Lower lobe of right lung (tissue), 2 donors: ENCODE measurements at regions not wholly inside any gene's neighbourhood (a gene's known extent, or its start where the extent isn't known, plus 50 kb on each side); places are given as distances from the start of the nearest gene placed in this dataset.
A peak's percentile ranks its signal among the peaks of the same experiment; 100 is the strongest.

ENCODE experiments used
- ATAC-seq, 2 donors: fragments of 200-7000 bp; cut with Tn5 transposase; one replicate each; pipeline ENCODE4 v1.9.1; 2020 to 2022; ENCODE audit warnings: mild to moderate bottlenecking in 2 of 2, moderate library complexity in 2 of 2
- DNase-seq: peaks from one replicate; pipeline ENCODE4 v3.0.0-alpha.2; 2020
- H3K27ac ChIP-seq: fragments of 200-600 bp; one replicate; pipeline ENCODE4 v1.8.0; 2022
- H3K27me3 ChIP-seq: fragments of 200-600 bp; one replicate; pipeline ENCODE4 v1.8.0; 2022; ENCODE audit warnings: low read depth
- H3K36me3 ChIP-seq: fragments of 200-600 bp; one replicate; pipeline ENCODE4 v1.8.0; 2022; ENCODE audit warnings: mild to moderate bottlenecking
- H3K4me1 ChIP-seq: fragments of 200-600 bp; one replicate; pipeline ENCODE4 v1.8.0; 2022
- H3K4me3 ChIP-seq: fragments of 200-600 bp; one replicate; pipeline ENCODE4 v1.8.0; 2022; ENCODE audit warnings: mild to moderate bottlenecking
- H3K9me3 ChIP-seq: fragments of 200-600 bp; one replicate; pipeline ENCODE4 v1.8.0; 2022
- intact Hi-C: fragments of 100-400 bp; cut with DNase I; formaldehyde crosslinking; loops from one replicate; pipeline ENCODE4 v1.11.0; 2022
- TF ChIP-seq, protein P1 (sequence below): fragments of 200-600 bp; IDR thresholded peaks from one replicate; pipeline ENCODE4 v1.8.0; 2022; ENCODE audit warnings: antibody characterized with exemption, mild to moderate bottlenecking
- donor health status: DM: no; HTN: yes; CAD: no; lungs with severe emphysema.

DNA sequence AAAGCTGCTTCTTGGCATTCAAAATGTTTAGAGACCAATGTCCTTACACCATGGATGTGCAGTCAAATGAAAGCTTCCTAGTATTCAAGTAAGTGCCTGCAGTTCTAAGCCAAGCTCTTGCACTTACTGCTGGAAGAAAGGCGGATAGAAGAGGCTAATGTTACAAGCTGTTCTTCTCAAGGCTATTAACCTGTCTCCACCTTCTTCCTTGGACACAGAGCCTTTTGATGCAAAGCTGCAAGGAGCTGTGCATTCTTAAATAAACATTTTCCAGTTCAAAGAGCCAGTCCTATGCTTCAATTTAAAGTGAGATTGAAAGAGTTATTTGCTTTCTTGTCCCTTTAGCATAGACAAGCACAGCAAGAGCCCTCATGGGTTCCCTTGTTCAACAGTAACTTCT lies 167.9 kb upstream of the RUNX1 start:
- DNase-seq = no peak
- Histone ChIP-seq H3K4me3 (no peak overlapping the region), H3K36me3 (no peaks in the 10 kb centered on the region), H3K27me3 (no peaks in the 10 kb centered on the region), H3K27ac (peak overlapping the region; percentile 48), H3K9me3 (no peaks in the 10 kb centered on the region), H3K4me1 (peaks cover under 1% of the 10 kb centered on the region)
- intact Hi-C loops = no loop called here
- no peak for ATAC-seq
- TF ChIP-seq, protein P1, sequence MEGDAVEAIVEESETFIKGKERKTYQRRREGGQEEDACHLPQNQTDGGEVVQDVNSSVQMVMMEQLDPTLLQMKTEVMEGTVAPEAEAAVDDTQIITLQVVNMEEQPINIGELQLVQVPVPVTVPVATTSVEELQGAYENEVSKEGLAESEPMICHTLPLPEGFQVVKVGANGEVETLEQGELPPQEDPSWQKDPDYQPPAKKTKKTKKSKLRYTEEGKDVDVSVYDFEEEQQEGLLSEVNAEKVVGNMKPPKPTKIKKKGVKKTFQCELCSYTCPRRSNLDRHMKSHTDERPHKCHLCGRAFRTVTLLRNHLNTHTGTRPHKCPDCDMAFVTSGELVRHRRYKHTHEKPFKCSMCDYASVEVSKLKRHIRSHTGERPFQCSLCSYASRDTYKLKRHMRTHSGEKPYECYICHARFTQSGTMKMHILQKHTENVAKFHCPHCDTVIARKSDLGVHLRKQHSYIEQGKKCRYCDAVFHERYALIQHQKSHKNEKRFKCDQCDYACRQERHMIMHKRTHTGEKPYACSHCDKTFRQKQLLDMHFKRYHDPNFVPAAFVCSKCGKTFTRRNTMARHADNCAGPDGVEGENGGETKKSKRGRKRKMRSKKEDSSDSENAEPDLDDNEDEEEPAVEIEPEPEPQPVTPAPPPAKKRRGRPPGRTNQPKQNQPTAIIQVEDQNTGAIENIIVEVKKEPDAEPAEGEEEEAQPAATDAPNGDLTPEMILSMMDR = no peak

DNA sequence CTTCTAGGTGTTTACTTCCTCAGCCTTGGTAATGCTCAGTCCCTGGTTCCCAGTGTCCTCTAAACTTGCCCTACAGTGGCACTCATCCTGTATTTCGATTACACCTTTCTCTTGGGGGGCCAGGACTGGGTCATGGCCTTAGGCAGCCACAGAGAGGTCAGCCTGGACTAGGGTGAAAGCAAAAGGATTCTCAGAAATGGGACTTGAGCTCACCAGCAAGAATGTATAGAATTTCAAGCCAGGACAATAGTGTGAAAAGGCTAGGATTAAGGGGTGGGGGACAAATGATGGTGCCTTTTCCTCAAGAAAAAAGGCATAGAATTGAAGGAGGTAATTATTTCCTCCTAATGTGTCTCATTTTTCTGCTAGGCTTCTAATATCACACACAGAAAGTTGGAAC lies 166.8 kb upstream of the RUNX1 start:
- Histone ChIP-seq H3K9me3 (no peaks in the 10 kb centered on the region), H3K27ac (no peak overlapping the region), H3K36me3 (no peaks in the 10 kb centered on the region), H3K4me3 (no peak overlapping the region), H3K4me1 (no peaks in the 10 kb centered on the region), H3K27me3 (no peaks in the 10 kb centered on the region)
- TF ChIP-seq, protein P1 = no peak
- intact Hi-C loops = no loop called here
- ATAC-seq (no peak), DNase-seq (no peak)

DNA sequence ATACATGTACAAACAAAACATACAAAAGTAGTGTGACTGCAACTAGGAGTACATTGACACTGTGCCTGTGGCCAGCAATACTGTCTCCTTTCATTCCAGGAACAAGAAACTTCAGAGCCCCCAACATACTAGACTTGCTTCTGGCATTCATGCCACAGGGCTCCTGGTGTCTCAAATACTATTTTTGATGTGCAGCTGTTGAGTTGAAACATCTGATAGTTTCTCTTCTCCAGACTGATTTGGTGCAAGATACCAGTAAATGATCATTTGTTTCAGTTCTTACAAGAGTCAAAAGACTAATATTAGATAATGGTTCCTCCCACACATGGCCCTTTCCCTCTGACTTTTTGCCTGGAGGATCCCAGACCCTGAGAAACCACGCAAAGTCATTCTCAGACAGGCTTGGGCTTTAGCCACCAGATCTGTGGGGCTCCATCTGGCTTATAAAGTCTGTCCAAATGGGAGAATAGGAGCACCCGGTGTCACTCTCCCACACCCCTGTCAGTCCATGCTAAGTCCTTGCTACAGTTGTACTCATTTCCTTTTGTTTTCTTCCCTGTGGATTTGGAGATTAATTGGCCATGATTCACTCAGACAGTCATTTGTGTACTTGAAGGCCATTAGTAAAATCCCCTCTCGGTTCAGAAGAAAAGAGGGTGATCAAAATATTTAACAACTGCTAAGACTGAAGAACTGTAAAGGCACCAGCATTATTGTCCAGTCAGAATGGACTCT lies 163.5 kb upstream of the RUNX1 start:
- no peak for DNase-seq

DNA sequence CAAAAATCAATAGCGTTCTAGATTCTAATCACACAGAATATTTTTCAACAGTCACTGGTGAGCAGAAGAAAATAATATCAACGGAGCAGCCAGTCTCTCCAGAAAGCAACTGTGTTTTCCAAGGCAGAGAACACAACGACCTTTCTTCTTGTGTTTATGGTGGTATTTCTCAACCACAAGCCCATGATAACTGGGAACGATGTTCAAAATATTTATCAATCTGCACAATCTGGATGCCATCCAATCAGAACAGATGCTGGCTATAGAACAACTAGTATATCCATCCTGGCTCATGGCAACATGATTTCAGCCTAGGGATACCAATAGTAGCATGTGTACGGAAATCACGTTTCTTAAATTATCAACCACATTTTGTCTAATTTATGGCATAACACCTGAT lies 162.7 kb upstream of the RUNX1 start:
- Histone ChIP-seq H3K4me3 (no peak overlapping the region), H3K9me3 (no peaks in the 10 kb centered on the region), H3K36me3 (no peaks in the 10 kb centered on the region), H3K27ac (no peak overlapping the region), H3K4me1 (no peaks in the 10 kb centered on the region), H3K27me3 (no peaks in the 10 kb centered on the region)
- no peak for DNase-seq
- TF ChIP-seq, protein P1 = no peak
- intact Hi-C loops = no loop called here
- no peak for ATAC-seq

More for the DNA sequence above, 163.5 kb upstream of the RUNX1 start:
- H3K9me3 ChIP-seq = no peaks in the 10 kb centered on the region
- H3K4me3 ChIP-seq = no peak overlapping the region
- H3K36me3 ChIP-seq = no peaks in the 10 kb centered on the region
- H3K27me3 ChIP-seq = no peaks in the 10 kb centered on the region
- TF ChIP-seq, protein P1 = no peak
- no peaks in the 10 kb centered on the region for H3K4me1 ChIP-seq
- ATAC-seq = peak; percentile 48 to 62
- intact Hi-C loops = no loop called here
- H3K27ac ChIP-seq = peak overlapping the region; percentile 25

DNA sequence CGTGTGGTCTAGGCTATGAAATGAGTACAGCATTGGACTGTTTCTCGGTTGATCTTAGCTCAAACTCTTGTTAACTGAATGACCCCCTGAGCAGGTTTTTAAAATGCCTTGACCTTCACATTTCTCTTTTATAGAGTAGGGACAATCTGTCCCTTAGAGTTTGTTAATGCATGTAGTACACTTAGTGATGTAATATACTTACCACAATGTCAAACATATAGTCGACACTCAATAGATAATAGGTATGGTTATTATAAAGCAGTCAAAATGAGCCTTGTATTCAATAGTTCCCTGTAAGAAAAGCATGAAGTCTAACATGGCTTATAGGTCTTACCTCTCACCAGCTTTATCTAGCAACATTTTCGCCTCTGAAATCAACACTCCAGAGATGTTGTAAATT lies 161.0 kb upstream of the RUNX1 start:
- intact Hi-C loops = no loop called here
- no peaks in the 10 kb centered on the region for H3K9me3 ChIP-seq
- H3K36me3 ChIP-seq = no peaks in the 10 kb centered on the region
- TF ChIP-seq, protein P1 = no peak
- no peak overlapping the region for H3K4me3 ChIP-seq
- no peaks in the 10 kb centered on the region for H3K27me3 ChIP-seq
- DNase-seq (no peak), ATAC-seq (no peak)
- H3K27ac ChIP-seq = no peak overlapping the region
- peaks cover 8% of the 10 kb centered on the region for H3K4me1 ChIP-seq
